NT2/D1 (cell line): ENCODE measurements at regions not wholly inside any gene's neighbourhood (a gene's known extent, or its start where the extent isn't known, plus 50 kb on each side); places are given as distances from the start of the nearest gene placed in this dataset.

Experiments
- SUZ12 ChIP-seq: IDR thresholded peaks from 2 replicates; pipeline ENCODE4 v1.6.1; 2011; ENCODE audit not compliant: insufficient read length, insufficient read depth; ENCODE audit errors: extremely low read depth
- YY1 ChIP-seq: IDR thresholded peaks from 2 replicates; pipeline ENCODE4 v1.6.1; 2011; ENCODE audit not compliant: insufficient read length, insufficient read depth
- ZNF274 ChIP-seq: IDR thresholded peaks from 2 replicates; pipeline ENCODE4 v1.6.1; 2011; ENCODE audit warnings: mild to moderate bottlenecking, low read depth, low read length

- no peak for TF ChIP-seq ZNF274
- TF ChIP-seq YY1: no peak
- TF ChIP-seq SUZ12: no peak
Measured at GRCh38 chr6:119590066-119590465, 240.5 kb upstream of the MAN1A1 start.
